ENCODE measurements at regions not wholly inside any gene's neighbourhood (a gene's known extent, or its start where the extent isn't known, plus 50 kb on each side); places are given as distances from the start of the nearest gene placed in this dataset.

DNA sequence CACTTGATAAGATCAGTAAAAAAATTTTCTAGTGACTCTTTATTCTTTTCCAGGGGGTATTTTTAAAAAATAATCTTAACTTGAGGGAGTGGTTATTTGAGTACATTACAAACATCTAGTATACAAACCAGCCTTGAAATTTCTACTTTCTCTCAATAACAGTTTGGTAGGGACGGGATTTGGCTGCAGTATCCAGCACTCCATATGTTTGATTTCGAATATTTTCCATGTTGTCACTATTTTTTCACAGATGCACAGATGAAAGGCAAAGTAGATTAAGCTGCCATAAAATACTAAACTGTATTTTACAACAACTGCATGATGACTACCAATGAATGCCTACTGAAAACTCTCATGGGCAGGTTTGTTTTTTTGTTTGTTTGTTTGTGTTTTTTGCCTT is 225.0 kb downstream of the COX7B2 start:
- Histone ChIP-seq H3K27me3 (no peaks in the 10 kb centered on the region), H3K36me3 (no peaks in the 10 kb centered on the region), H3K9me3 (no peaks in the 10 kb centered on the region), H3K4me1 (no peaks in the 10 kb centered on the region), H3K4me3 (ENCODE audit: low read depth, low read length) (no peak overlapping the region)
- TF ChIP-seq, protein P1, sequence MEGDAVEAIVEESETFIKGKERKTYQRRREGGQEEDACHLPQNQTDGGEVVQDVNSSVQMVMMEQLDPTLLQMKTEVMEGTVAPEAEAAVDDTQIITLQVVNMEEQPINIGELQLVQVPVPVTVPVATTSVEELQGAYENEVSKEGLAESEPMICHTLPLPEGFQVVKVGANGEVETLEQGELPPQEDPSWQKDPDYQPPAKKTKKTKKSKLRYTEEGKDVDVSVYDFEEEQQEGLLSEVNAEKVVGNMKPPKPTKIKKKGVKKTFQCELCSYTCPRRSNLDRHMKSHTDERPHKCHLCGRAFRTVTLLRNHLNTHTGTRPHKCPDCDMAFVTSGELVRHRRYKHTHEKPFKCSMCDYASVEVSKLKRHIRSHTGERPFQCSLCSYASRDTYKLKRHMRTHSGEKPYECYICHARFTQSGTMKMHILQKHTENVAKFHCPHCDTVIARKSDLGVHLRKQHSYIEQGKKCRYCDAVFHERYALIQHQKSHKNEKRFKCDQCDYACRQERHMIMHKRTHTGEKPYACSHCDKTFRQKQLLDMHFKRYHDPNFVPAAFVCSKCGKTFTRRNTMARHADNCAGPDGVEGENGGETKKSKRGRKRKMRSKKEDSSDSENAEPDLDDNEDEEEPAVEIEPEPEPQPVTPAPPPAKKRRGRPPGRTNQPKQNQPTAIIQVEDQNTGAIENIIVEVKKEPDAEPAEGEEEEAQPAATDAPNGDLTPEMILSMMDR (IDR thresholded peaks at IDR 0.05; ENCODE audit: low read depth, low read length): no peak
- DNase-seq: no peak

DNA sequence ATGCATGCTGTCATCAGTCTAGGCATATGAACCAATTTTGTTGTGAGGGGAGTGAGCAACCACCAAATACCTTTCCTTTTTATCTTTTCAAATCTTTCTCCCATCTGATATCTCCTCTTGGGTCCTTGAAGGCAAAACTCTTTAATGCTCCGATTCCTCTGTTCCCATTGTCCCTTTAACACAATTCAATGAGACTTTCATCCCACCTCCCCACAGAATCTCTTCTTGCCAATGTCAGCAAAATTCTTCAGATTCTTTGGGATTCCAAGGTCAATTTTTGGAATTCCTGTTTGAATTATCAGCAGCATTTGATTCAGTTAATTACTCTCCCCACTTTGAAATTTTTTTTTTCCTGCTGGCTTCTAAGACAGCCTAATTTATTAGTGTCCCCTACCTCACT is 232.7 kb downstream of the COX7B2 start:
- Histone ChIP-seq H3K4me3 (ENCODE audit: low read depth, low read length) (no peak overlapping the region), H3K36me3 (no peaks in the 10 kb centered on the region), H3K27me3 (no peaks in the 10 kb centered on the region), H3K9me3 (no peaks in the 10 kb centered on the region), H3K4me1 (no peaks in the 10 kb centered on the region)
- no peak for DNase-seq
- TF ChIP-seq, protein P1 (IDR thresholded peaks at IDR 0.05; ENCODE audit: low read depth, low read length): no peak

GRCh38 chr4:46674326-46674725 is 234.7 kb downstream of the COX7B2 start:
- H3K9me3 ChIP-seq: no peaks in the 10 kb centered on the region
- no peaks in the 10 kb centered on the region for H3K4me1 ChIP-seq
- no peak for DNase-seq
- no peaks in the 10 kb centered on the region for H3K36me3 ChIP-seq
- no peak overlapping the region for H3K4me3 ChIP-seq (ENCODE audit: low read depth, low read length)
- H3K27me3 ChIP-seq: no peaks in the 10 kb centered on the region
- TF ChIP-seq, protein P1 (IDR thresholded peaks at IDR 0.05; ENCODE audit: low read depth, low read length): no peak

- Histone ChIP-seq H3K27me3 (no peaks in the 10 kb centered on the region), H3K4me1 (no peaks in the 10 kb centered on the region), H3K4me3 (ENCODE audit: low read depth, low read length) (no peak overlapping the region), H3K9me3 (no peaks in the 10 kb centered on the region), H3K36me3 (no peaks in the 10 kb centered on the region)
- TF ChIP-seq, protein P1 (IDR thresholded peaks at IDR 0.05; ENCODE audit: low read depth, low read length): no peak
- no peak for DNase-seq
Measured at GRCh38 chr4:46667790-46668189, 241.3 kb downstream of the COX7B2 start.

GRCh38 chr4:46656071-46656470 is 253.0 kb downstream of the COX7B2 start:
- TF ChIP-seq, protein P1 (IDR thresholded peaks at IDR 0.05; ENCODE audit: low read depth, low read length): no peak
- H3K4me3 ChIP-seq (ENCODE audit: low read depth, low read length): no peak overlapping the region
- H3K27me3 ChIP-seq: no peaks in the 10 kb centered on the region
- H3K36me3 ChIP-seq: no peaks in the 10 kb centered on the region
- H3K9me3 ChIP-seq: no peaks in the 10 kb centered on the region
- no peak for DNase-seq
- H3K4me1 ChIP-seq: no peaks in the 10 kb centered on the region

DNA sequence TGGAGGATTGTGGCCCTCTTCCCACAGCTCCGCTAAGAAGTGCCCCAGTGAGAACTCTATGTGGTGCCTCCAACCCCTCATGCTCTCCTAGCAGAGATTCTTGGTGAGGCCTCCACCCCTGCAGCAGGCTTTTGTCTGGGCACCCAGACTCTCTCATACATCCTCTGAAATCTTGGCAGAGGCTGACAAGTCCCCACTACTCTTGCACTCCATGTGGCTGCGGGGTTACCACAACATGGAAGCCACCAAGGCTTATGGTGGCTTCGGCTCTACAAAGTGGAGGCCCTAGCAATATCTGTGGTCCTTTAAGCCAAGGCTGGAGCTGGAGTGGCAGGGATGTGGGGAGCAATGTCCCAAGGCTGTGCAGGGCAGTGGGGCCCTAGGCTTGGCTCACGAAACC is 255.2 kb downstream of the COX7B2 start:
- H3K4me1 ChIP-seq: no peaks in the 10 kb centered on the region
- H3K4me3 ChIP-seq (ENCODE audit: low read depth, low read length): no peak overlapping the region
- H3K36me3 ChIP-seq: no peaks in the 10 kb centered on the region
- H3K27me3 ChIP-seq: no peaks in the 10 kb centered on the region
- H3K9me3 ChIP-seq: no peaks in the 10 kb centered on the region
- TF ChIP-seq, protein P1 (IDR thresholded peaks at IDR 0.05; ENCODE audit: low read depth, low read length): no peak
- DNase-seq: no peak
